HG03460 (cell line): ENCODE measurements at regions not wholly inside any gene's neighbourhood (a gene's known extent, or its start where the extent isn't known, plus 50 kb on each side); places are given as distances from the start of the nearest gene placed in this dataset.
"Not testable (repeated sequence)": the region's sequence is repeated elsewhere in the genome, so short reads cannot be mapped to it uniquely, and the experiment has no call there.

Experiments used
- ATAC-seq: cut with Tn5 transposase; IDR thresholded peaks from one replicate; pipeline ENCODE4 v1.9.1; 2021; ENCODE audit not compliant: unreplicated experiment

- ATAC-seq = no peak
Measured at GRCh38 chr2:176935543-176936102, 277.0 kb upstream of the HNRNPA3 start.

GRCh38 chr2:176936410-176936809 lies 276.2 kb upstream of the HNRNPA3 start:
- no peak for ATAC-seq

- no peak for ATAC-seq
Measured at GRCh38 chr2:176944998-176945397, 267.6 kb upstream of the HNRNPA3 start.

GRCh38 chr2:176947754-176948153 lies 264.8 kb upstream of the HNRNPA3 start:
- no peak for ATAC-seq

- not testable (repeated sequence) for ATAC-seq
Measured at GRCh38 chr2:176951218-176951617, 261.4 kb upstream of the HNRNPA3 start.

GRCh38 chr2:176956791-176957190 lies 255.8 kb upstream of the HNRNPA3 start:
- ATAC-seq = no peak

- ATAC-seq = no peak
Measured at GRCh38 chr2:176959614-176960013, 253.0 kb upstream of the HNRNPA3 start.

- no peak for ATAC-seq
Measured at GRCh38 chr2:176960061-176960460, 252.5 kb upstream of the HNRNPA3 start.

- no peak for ATAC-seq
Measured at GRCh38 chr2:176960736-176961520, 251.7 kb upstream of the HNRNPA3 start.

GRCh38 chr2:176961775-176962619 lies 250.6 kb upstream of the HNRNPA3 start:
- no peak for ATAC-seq

- no peak for ATAC-seq
Measured at GRCh38 chr2:176963568-176964287, 248.9 kb upstream of the HNRNPA3 start.

GRCh38 chr2:176967911-176968450 lies 244.6 kb upstream of the HNRNPA3 start:
- no peak for ATAC-seq

GRCh38 chr2:176969642-176970359 lies 242.8 kb upstream of the HNRNPA3 start:
- ATAC-seq = no peak

GRCh38 chr2:176976736-176977685 lies 235.6 kb upstream of the HNRNPA3 start:
- no peak for ATAC-seq

GRCh38 chr2:176978921-176979320 lies 233.7 kb upstream of the HNRNPA3 start:
- no peak for ATAC-seq

- ATAC-seq = no peak
Measured at GRCh38 chr2:176979981-176980710, 232.4 kb upstream of the HNRNPA3 start.

GRCh38 chr2:176984987-176985386 lies 227.6 kb upstream of the HNRNPA3 start:
- no peak for ATAC-seq

- no peak for ATAC-seq
Measured at GRCh38 chr2:176985871-176986270, 226.7 kb upstream of the HNRNPA3 start.
